ENCODE measurements at regions not wholly inside any gene's neighbourhood (a gene's known extent, or its start where the extent isn't known, plus 50 kb on each side); places are given as distances from the start of the nearest gene placed in this dataset.

GRCh38 chr7:156368053-156368843 is 272.3 kb upstream of the RNF32 start:
- TF ChIP-seq CTCF (conservative IDR thresholded peaks at IDR 0.05 in 1 of 2, IDR thresholded peaks at IDR 0.05 in 1 of 2; ENCODE audit: extremely low read depth in 1 of 2, insufficient read depth in 1 of 2, low read depth in 1 of 2, low read length in 2 of 2) (no peak), EZH2 (IDR thresholded peaks at IDR 0.05; ENCODE audit: borderline replicate concordance, low read length) (no peak)

Measured in mammary epithelial cell (primary cell).